Cardiac muscle cell (in vitro differentiated cells and primary cell): ENCODE measurements at regions not wholly inside any gene's neighbourhood (a gene's known extent, or its start where the extent isn't known, plus 50 kb on each side); places are given as distances from the start of the nearest gene placed in this dataset.

ENCODE experiments used
- DNase-seq, 2 donors: peaks; one replicate each; pipeline versions ENCODE4 v3.0.0 to v3.0.0-alpha.2; 2010 to 2017; ENCODE audit warnings: low read depth in 1 of 2, low spot score in 1 of 2
- H3K27ac ChIP-seq: fragments of 200-600 bp; sonication (generic); 2 replicates; pipeline ENCODE4 v1.5.1; 2016
- H3K27me3 ChIP-seq: fragments of 200-600 bp; sonication (generic); 2 replicates; pipeline ENCODE4 v1.6.0; 2016; ENCODE audit warnings: control low read depth
- H3K36me3 ChIP-seq: fragments of 200-600 bp; sonication (generic); 2 replicates; pipeline ENCODE4 v1.5.1; 2016; ENCODE audit warnings: control low read depth
- H3K4me1 ChIP-seq: fragments of 200-600 bp; sonication (generic); 2 replicates; pipeline ENCODE4 v1.8.1; 2017; ENCODE audit warnings: low read depth, mild to moderate bottlenecking, mixed run types
- H3K4me3 ChIP-seq: fragments of 200-600 bp; sonication (generic); 2 replicates; pipeline ENCODE4 v1.5.1; 2016; ENCODE audit warnings: mild to moderate bottlenecking
- H3K9me3 ChIP-seq: fragments of 200-600 bp; sonication (generic); 2 replicates; pipeline ENCODE4 v1.5.1; 2017; ENCODE audit warnings: low read depth, mild to moderate bottlenecking, control low read depth
- CTCF ChIP-seq: IDR thresholded peaks from 2 replicates; pipeline ENCODE4 v1.5.1; 2012; ENCODE audit warnings: low read depth, mild to moderate bottlenecking, low read length

- H3K4me3 ChIP-seq = no peak overlapping the region
- no peaks in the 10 kb centered on the region for H3K9me3 ChIP-seq
- no peak overlapping the region for H3K27ac ChIP-seq
- no peaks in the 10 kb centered on the region for H3K27me3 ChIP-seq
- H3K4me1 ChIP-seq = no peaks in the 10 kb centered on the region
- no peak for TF ChIP-seq CTCF
- no peaks in the 10 kb centered on the region for H3K36me3 ChIP-seq
- DNase-seq = no peak
Observed at GRCh38 chr18:77984833-77985232, 735.2 kb downstream of the GALR1 start.

GRCh38 chr18:77985526-77986281, 736.1 kb downstream of the GALR1 start:
- Histone ChIP-seq H3K36me3 (no peaks in the 10 kb centered on the region), H3K4me1 (no peaks in the 10 kb centered on the region), H3K27me3 (no peaks in the 10 kb centered on the region), H3K9me3 (no peaks in the 10 kb centered on the region), H3K27ac (no peak overlapping the region), H3K4me3 (no peak overlapping the region)
- TF ChIP-seq CTCF = no peak
- no peak for DNase-seq

GRCh38 chr18:77990131-77990530, 740.5 kb downstream of the GALR1 start:
- no peaks in the 10 kb centered on the region for H3K9me3 ChIP-seq
- H3K4me3 ChIP-seq = no peak overlapping the region
- TF ChIP-seq CTCF = no peak
- H3K27ac ChIP-seq = no peak overlapping the region
- DNase-seq = no peak
- no peaks in the 10 kb centered on the region for H3K27me3 ChIP-seq
- no peaks in the 10 kb centered on the region for H3K4me1 ChIP-seq
- no peaks in the 10 kb centered on the region for H3K36me3 ChIP-seq

GRCh38 chr18:77990901-77991300, 741.3 kb downstream of the GALR1 start:
- Histone ChIP-seq H3K27ac (no peak overlapping the region), H3K4me1 (no peaks in the 10 kb centered on the region), H3K36me3 (no peaks in the 10 kb centered on the region), H3K4me3 (no peak overlapping the region), H3K9me3 (no peaks in the 10 kb centered on the region), H3K27me3 (no peaks in the 10 kb centered on the region)
- no peak for TF ChIP-seq CTCF
- DNase-seq = no peak

GRCh38 chr18:77992057-77992456, 742.4 kb downstream of the GALR1 start:
- H3K27me3 ChIP-seq = no peaks in the 10 kb centered on the region
- no peak overlapping the region for H3K4me3 ChIP-seq
- H3K27ac ChIP-seq = no peak overlapping the region
- H3K4me1 ChIP-seq = no peaks in the 10 kb centered on the region
- no peaks in the 10 kb centered on the region for H3K9me3 ChIP-seq
- DNase-seq = peak in 1 of 2 donors; percentile 13
- TF ChIP-seq CTCF = no peak
- no peaks in the 10 kb centered on the region for H3K36me3 ChIP-seq
